ENCODE measurements at regions not wholly inside any gene's neighbourhood (a gene's known extent, or its start where the extent isn't known, plus 50 kb on each side); places are given as distances from the start of the nearest gene placed in this dataset.

DNA sequence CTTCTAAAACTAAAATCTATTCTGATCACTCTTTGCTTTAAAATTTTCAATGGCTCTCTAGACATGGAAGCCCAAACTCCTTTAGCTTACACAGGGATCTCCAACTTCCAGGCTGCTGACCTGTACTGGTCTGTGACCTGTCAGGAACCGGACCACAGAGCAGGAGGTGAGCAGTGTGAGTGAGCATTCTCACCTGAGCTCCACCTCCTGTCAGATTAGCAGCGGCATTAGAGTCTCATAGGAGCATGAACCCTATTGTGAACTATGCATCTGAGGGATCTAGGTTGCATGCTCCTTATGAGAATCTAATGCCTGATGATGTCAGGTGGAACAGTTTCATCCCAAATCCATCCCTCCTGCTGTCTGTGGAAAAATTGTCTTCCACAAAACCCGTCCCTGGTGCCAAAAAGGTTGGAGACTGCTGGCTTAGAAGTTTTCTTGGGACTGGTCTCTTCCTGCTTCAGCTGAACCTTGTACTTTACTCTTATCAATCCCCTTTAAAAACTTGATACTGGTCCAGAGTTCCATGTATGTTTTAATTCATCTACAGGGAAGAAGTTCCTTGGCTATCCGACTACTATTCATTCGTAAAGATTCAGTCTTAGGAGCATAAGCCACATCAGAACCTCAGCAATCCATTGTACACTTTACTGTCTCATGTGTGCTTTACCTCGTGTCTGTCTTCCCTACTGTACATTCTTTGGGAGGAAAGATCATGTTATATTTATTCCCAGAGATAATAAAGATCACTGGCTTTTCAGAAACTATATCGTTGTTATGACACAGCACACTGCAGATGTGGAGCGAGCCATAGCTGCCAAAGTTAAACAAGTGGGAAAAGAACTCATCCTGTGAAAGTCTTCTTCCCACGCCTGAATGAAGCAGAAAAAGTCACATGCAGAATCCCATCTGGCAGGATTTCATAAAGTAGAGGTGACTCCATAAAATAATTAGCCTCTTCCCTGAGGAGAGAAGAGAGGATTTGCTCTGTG, 183.8 kb downstream of the LRATD1 start:
- Histone ChIP-seq H3K27me3 (replicated peaks in 1 of 7) (no peaks in the 10 kb centered on the region), H3K9me3 (peaks cover 0 to 29% (median 7%) of the 10 kb centered on the region in 8 donors), H3K27ac (no peak overlapping the region), H3K4me1 (no peaks in the 10 kb centered on the region), H3K4me3 (no peak overlapping the region), H3K36me3 (no peaks in the 10 kb centered on the region)
- DNase-seq: no peak
- no peak for TF ChIP-seq POLR2AphosphoS5 (IDR thresholded peaks at IDR 0.05)
- intact Hi-C loops (cut with DNase I; ENCODE audit: low total_unique reads): no loop called here
- 61 to 71% (median 64%) methylated on average over 9 of the region's 9 CpGs for WGBS, 5 donors

DNA sequence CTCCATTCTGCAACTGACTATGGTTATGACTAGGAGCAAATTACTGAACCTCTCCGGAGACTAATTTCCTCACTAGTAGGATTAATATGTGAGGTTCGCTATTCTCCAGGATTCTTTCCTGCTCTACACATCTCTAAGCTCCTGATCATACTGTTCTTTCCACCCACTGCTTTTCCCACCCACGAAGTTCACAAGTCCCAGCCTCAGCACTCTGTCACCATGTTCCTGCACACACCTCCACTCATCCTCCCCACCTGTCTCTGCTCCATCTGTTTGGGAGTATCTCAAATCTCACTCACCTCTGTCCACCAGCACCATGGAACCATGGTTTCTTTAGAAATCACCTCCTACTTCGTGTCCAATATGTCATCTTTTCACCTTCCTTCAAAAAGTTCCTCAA, 185.3 kb downstream of the LRATD1 start:
- Histone ChIP-seq H3K27me3 (replicated peaks in 1 of 7) (no peaks in the 10 kb centered on the region), H3K9me3 (peaks cover 0 to 29% (median 7%) of the 10 kb centered on the region in 8 donors), H3K4me3 (no peak overlapping the region), H3K4me1 (no peaks in the 10 kb centered on the region), H3K27ac (no peak overlapping the region), H3K36me3 (no peaks in the 10 kb centered on the region)
- intact Hi-C loops (cut with DNase I; ENCODE audit: low total_unique reads): no loop called here
- TF ChIP-seq POLR2AphosphoS5 (IDR thresholded peaks at IDR 0.05) (no peak), POLR2A (IDR thresholded peaks at IDR 0.05) (no peak)
- TF ChIP-seq, protein P1, sequence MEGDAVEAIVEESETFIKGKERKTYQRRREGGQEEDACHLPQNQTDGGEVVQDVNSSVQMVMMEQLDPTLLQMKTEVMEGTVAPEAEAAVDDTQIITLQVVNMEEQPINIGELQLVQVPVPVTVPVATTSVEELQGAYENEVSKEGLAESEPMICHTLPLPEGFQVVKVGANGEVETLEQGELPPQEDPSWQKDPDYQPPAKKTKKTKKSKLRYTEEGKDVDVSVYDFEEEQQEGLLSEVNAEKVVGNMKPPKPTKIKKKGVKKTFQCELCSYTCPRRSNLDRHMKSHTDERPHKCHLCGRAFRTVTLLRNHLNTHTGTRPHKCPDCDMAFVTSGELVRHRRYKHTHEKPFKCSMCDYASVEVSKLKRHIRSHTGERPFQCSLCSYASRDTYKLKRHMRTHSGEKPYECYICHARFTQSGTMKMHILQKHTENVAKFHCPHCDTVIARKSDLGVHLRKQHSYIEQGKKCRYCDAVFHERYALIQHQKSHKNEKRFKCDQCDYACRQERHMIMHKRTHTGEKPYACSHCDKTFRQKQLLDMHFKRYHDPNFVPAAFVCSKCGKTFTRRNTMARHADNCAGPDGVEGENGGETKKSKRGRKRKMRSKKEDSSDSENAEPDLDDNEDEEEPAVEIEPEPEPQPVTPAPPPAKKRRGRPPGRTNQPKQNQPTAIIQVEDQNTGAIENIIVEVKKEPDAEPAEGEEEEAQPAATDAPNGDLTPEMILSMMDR (IDR thresholded peaks at IDR 0.05 in 8 of 11, conservative IDR thresholded peaks at IDR 0.05 in 3 of 11): no peak
- DNase-seq: no peak
- 62 to 76% (median 72%) methylated on average over 4 of the region's 4 CpGs for WGBS, 5 donors

DNA sequence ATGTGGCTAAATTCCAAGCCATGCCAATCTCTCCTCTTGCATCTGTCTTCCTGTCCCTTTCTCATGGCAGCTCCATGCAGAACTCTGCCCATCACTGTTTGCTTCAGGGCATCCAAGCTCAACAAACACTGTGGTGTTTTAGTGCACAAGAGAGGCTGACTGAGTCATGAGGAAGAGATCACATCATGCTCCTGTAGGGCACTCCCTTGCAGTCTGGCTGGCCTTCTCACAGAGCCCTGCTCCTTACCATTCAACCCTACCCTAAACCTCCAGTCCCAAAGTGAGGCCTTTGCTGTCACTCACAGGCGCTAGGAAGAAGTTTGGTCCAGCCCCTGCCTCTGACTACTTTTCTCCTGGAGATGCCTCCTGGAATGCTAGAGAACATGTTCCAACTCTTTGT, 194.0 kb downstream of the LRATD1 start:
- intact Hi-C loops (cut with DNase I; ENCODE audit: low total_unique reads): no loop called here
- Histone ChIP-seq H3K27ac (no peak overlapping the region), H3K4me3 (no peak overlapping the region), H3K4me1 (no peaks in the 10 kb centered on the region), H3K36me3 (no peaks in the 10 kb centered on the region), H3K9me3 (peaks cover 0 to under 1% (median 0%) of the 10 kb centered on the region in 8 donors), H3K27me3 (replicated peaks in 1 of 7) (no peaks in the 10 kb centered on the region)
- TF ChIP-seq, protein P1 (IDR thresholded peaks at IDR 0.05 in 8 of 11, conservative IDR thresholded peaks at IDR 0.05 in 3 of 11): no peak
- no peak for TF ChIP-seq POLR2A (IDR thresholded peaks at IDR 0.05)
- no peak for TF ChIP-seq POLR2AphosphoS5 (IDR thresholded peaks at IDR 0.05)
- no peak for DNase-seq
- 80 to 100% (median 90%) methylated on average over 1 of the region's 1 CpG for WGBS, 5 donors

DNA sequence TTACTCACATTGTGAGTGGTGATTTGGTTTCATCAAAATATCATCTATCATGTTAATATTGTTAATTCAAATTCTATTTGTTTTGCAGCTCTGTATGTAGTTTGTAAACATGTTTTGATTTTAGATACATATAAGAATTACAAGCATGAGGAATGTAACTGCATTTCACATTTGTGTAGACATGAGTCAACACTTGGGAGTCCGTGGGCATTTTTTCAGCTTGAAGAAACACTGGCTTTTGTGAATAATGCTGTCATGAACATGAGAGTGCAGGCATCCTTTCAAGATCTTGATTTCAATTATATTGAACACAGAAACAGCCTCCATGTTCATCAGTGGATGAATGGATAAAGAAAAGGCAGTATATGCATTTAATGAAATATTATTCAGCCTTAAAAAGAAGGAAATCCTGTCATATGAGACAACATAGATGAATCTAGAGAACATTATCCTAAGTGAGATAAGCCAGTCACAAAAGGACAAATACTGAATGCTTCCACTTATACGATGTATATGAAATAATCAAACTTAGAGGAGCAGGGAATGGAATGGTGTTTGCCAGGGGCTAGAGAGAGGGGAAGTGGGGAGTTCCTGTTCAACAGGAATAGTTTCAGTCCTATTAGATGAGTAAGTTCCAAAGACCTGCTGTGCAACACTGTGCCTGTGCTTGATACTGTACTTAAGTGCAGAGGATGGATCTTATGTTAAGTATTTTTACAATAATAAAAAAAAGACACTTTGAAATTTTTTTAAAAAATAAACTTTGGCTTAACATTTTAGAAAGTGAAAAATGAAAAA, 194.9 kb downstream of the LRATD1 start:
- WGBS, 5 donors: 65 to 85% (median 78%) methylated on average over 2 of the region's 2 CpGs

More for the DNA sequence above, 194.9 kb downstream of the LRATD1 start:
- no peaks in the 10 kb centered on the region for H3K27me3 ChIP-seq (replicated peaks in 1 of 7)
- no peak for TF ChIP-seq POLR2A (IDR thresholded peaks at IDR 0.05)
- TF ChIP-seq, protein P1 (IDR thresholded peaks at IDR 0.05 in 8 of 11, conservative IDR thresholded peaks at IDR 0.05 in 3 of 11): no peak
- no peak for TF ChIP-seq POLR2AphosphoS5 (IDR thresholded peaks at IDR 0.05)
- intact Hi-C loops (cut with DNase I; ENCODE audit: low total_unique reads): no loop called here
- H3K27ac ChIP-seq: no peak overlapping the region
- no peak for DNase-seq
- H3K4me1 ChIP-seq: no peaks in the 10 kb centered on the region
- H3K9me3 ChIP-seq: no peaks in the 10 kb centered on the region
- H3K4me3 ChIP-seq: no peak overlapping the region
- H3K36me3 ChIP-seq: no peaks in the 10 kb centered on the region
